GM12875 (cell line): ENCODE measurements at regions not wholly inside any gene's neighbourhood (a gene's known extent, or its start where the extent isn't known, plus 50 kb on each side); places are given as distances from the start of the nearest gene placed in this dataset.

ENCODE experiments used
- H3K4me3 ChIP-seq: one replicate; pipeline ENCODE4 v1.5.1; 2011; ENCODE audit warnings: low read depth, low read length, control low read depth
- TF ChIP-seq, protein P1 (sequence below): IDR thresholded peaks from 2 replicates; pipeline ENCODE4 v1.5.1; 2011; ENCODE audit warnings: low read depth, mild to moderate bottlenecking, control low read depth, inconsistent platforms, low read length, moderate library complexity, borderline replicate concordance; ENCODE audit not compliant: insufficient read depth

DNA sequence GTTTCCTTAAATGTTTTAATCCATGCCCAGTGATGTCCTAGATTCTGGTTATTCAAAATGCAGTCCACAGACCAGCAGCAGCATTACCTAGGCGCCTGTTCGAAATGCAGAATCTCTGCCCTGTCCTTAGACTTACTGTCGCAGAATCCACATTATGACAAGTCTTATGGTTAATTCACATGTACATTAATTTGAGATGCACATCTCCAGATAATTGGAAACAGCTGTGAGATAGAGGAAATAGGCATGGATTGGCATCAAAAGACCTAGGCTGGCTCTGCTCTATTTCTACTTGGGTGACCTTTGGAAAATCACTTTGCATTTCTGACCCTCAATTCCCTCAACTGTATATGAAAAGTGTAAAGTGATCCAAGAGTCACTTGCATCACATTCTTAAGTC is 700.7 kb downstream of the DIAPH3 start:
- no peak overlapping the region for H3K4me3 ChIP-seq
- TF ChIP-seq, protein P1, sequence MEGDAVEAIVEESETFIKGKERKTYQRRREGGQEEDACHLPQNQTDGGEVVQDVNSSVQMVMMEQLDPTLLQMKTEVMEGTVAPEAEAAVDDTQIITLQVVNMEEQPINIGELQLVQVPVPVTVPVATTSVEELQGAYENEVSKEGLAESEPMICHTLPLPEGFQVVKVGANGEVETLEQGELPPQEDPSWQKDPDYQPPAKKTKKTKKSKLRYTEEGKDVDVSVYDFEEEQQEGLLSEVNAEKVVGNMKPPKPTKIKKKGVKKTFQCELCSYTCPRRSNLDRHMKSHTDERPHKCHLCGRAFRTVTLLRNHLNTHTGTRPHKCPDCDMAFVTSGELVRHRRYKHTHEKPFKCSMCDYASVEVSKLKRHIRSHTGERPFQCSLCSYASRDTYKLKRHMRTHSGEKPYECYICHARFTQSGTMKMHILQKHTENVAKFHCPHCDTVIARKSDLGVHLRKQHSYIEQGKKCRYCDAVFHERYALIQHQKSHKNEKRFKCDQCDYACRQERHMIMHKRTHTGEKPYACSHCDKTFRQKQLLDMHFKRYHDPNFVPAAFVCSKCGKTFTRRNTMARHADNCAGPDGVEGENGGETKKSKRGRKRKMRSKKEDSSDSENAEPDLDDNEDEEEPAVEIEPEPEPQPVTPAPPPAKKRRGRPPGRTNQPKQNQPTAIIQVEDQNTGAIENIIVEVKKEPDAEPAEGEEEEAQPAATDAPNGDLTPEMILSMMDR, result no peak

DNA sequence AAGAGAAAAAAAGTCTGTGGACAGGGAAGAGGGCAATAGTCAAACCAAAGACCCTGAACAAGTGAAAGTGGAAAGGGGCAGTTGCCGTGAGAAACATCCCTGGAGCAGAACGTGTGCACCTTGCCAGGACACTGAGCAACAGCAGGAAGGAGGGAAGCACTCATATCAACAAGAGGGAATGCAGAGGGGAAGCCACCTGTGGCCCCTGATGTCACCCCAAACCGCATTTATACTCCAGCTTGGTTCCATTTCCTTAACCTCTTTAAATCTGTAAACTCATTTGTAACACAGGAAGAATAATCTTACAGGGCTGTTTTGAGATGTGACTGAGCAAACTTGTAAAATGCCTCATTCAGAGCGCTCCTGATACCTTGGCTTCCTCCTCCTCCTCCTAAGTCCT is 698.8 kb downstream of the DIAPH3 start:
- TF ChIP-seq, protein P1, result no peak
- no peak overlapping the region for H3K4me3 ChIP-seq

DNA sequence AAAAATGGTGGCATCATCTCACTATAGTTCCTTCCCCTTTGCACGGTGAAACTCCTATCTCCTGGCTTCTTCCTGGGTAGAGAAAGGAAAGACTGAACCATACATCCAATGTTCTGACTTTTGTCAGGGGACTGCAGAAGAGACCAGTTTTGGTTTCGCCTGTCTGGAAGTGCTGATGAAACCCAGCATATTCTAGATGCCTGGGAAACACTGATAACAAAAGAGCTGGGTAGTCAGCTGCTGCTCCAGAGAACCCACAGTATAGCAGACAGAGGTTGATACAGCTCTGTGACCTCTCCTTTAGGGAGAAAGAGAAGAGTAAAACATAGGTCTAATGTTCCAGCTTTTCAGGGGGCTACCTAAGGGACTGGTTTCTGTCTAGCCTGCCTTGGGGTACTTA is 695.3 kb downstream of the DIAPH3 start:
- no peak overlapping the region for H3K4me3 ChIP-seq
- TF ChIP-seq, protein P1, result no peak

DNA sequence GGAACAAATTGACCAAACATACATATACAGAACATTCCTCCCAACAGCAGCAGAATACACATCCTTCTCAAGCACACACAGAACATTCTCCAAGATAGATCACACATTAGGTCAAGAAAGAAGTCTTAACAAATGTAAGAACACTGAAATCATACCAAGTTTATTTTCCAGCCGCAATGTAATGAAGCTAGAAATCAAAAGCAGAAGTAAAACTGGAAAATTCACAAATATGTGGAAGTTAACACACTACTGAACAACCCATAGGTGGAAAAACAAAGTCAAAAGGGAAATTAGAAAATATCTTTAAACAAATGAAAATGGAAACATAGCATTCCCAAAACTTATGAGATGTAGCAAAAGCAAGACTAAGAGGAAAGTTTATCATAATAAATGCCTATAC is 692.6 kb downstream of the DIAPH3 start:
- H3K4me3 ChIP-seq, result no peak overlapping the region
- TF ChIP-seq, protein P1, result no peak

DNA sequence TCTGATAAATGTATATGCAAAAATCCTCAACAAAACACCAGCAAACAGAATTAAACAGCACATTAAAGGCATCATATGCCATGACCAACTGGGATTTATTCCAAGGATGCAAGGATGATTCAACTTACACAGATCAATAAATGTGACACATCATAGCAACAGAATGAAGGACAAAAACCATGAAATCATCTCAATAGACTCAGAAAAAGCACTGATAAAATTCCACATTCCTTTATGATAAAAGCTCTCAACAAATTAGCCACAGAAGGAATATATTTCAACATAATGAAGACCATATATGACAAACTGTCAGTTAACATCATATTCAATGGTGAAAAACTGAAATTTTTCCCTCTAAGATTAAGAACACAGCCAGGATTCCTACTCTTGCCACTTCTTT is 691.6 kb downstream of the DIAPH3 start:
- TF ChIP-seq, protein P1, result no peak
- H3K4me3 ChIP-seq, result no peak overlapping the region

DNA sequence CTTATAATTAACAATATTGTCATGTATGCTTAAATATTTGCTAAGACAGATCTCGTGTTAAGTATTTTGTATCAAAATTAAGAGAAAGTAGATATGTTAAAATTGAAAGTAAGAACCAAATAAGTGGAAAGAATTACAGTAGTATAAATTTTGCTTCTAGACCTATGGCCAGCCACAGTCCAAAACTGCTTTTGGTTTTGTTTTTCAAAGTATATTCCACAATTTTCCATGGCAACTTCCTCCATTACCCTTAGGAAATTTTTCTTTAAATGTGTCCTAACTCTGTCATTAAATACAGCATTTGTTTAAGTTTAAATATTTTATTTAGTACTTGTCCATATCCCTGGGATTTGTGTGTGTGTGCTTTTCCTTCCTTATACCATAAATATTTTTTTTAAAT is 689.0 kb downstream of the DIAPH3 start:
- TF ChIP-seq, protein P1, result no peak

DNA sequence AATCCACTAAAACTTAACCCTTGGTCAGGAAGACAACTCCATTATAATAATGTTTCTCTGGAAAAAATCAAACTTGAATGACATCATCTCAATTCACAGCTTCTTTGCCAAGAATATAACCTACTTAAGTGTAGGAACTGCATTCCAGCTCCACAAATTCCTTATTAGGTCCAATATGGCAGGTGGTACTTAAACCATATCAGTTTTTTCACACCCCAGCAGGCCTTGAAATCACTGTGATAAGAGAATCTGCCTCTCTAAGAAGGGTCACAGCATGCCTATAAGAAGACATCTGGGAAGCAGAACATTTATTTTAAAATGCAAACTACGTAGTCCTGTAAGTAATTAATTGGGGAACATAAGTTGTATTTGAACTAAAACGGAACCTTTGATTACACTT is 687.8 kb downstream of the DIAPH3 start:
- TF ChIP-seq, protein P1, result no peak

More for the DNA sequence above, 689.0 kb downstream of the DIAPH3 start:
- no peak overlapping the region for H3K4me3 ChIP-seq

More for the DNA sequence above, 687.8 kb downstream of the DIAPH3 start:
- H3K4me3 ChIP-seq, result no peak overlapping the region
